Mammary epithelial cell (primary cell): ENCODE measurements at regions not wholly inside any gene's neighbourhood (a gene's known extent, or its start where the extent isn't known, plus 50 kb on each side); places are given as distances from the start of the nearest gene placed in this dataset.

ENCODE experiments used
- EZH2 ChIP-seq: IDR thresholded peaks from 2 replicates; pipeline ENCODE4 v1.6.1; 2012; ENCODE audit warnings: low read length, inconsistent platforms, borderline replicate concordance
- TF ChIP-seq, protein P1 (sequence below), 2 donors: IDR thresholded peaks in 1 of 2; conservative IDR thresholded peaks in 1 of 2; 2 replicates each; pipeline ENCODE4 v1.5.1; 2011 to 2012; ENCODE audit warnings: inconsistent platforms in 2 of 2, low read length in 2 of 2, mild to moderate bottlenecking in 2 of 2, control low read depth in 1 of 2, low read depth in 1 of 2; ENCODE audit not compliant: insufficient read depth in 1 of 2; ENCODE audit errors: extremely low read depth in 1 of 2

DNA sequence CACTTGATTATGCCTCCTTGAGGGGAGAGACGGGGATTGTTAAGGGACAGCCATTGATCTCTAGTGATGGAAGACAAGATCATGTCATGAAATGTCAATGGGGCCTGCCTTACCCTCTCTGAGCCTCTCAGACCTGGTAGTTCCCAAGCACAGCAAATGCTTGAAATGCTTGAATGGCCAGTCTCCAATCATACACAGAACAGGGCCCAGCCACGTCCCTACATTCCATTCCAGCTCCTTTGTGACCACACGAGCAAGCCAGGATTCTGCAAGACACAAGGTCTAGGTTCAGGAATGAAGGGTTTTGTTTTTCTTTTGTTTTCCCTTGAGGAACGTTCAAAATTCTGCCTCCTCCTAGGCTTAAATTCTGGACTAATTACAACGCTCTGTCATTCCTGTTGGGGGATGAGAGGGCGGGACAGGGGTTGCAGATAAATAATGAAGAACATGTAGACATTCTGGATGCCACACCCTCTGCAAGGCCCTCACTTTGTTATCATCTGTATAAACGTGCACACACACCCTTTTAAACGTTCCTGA is 98.1 kb upstream of the YPEL5 start:
- TF ChIP-seq, protein P1, sequence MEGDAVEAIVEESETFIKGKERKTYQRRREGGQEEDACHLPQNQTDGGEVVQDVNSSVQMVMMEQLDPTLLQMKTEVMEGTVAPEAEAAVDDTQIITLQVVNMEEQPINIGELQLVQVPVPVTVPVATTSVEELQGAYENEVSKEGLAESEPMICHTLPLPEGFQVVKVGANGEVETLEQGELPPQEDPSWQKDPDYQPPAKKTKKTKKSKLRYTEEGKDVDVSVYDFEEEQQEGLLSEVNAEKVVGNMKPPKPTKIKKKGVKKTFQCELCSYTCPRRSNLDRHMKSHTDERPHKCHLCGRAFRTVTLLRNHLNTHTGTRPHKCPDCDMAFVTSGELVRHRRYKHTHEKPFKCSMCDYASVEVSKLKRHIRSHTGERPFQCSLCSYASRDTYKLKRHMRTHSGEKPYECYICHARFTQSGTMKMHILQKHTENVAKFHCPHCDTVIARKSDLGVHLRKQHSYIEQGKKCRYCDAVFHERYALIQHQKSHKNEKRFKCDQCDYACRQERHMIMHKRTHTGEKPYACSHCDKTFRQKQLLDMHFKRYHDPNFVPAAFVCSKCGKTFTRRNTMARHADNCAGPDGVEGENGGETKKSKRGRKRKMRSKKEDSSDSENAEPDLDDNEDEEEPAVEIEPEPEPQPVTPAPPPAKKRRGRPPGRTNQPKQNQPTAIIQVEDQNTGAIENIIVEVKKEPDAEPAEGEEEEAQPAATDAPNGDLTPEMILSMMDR (conservative IDR thresholded peaks at IDR 0.05 in 1 of 2, IDR thresholded peaks at IDR 0.05 in 1 of 2; ENCODE audit: extremely low read depth in 1 of 2, insufficient read depth in 1 of 2, low read depth in 1 of 2, low read length in 2 of 2), result no peak
- TF ChIP-seq EZH2, result no peak
